HG02588 (cell line): ENCODE measurements at regions not wholly inside any gene's neighbourhood (a gene's known extent, or its start where the extent isn't known, plus 50 kb on each side); places are given as distances from the start of the nearest gene placed in this dataset.
A peak's percentile ranks its signal among the peaks of the same experiment; 100 is the strongest.

Source experiments
- ATAC-seq: cut with Tn5 transposase; IDR thresholded peaks from one replicate; pipeline ENCODE4 v1.9.1; 2021; ENCODE audit warnings: mild to moderate bottlenecking, moderate library complexity; ENCODE audit not compliant: unreplicated experiment

DNA sequence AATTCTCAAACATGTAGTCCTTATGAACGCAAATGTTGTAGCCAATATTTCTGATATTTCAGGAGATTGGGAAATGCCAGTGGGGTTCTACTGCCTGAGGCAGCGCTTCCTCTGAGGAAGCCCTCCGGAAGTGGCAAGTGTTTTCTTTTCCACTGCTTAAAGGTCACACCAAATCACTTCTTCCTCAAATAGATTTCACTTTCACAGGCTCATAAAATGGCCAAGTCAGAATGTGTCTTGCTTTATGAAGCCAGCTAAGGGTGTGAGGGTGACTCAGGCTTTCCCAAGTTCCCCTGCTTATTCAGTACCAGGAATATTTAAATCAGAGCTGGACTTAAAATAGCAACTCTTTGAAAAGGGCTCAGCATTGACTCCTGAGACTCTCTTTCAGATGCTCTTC is 514.2 kb upstream of the DIPK2B start:
- no peak for ATAC-seq

GRCh38 chrX:45712067-45712466 is 511.4 kb upstream of the DIPK2B start:
- no peak for ATAC-seq

GRCh38 chrX:45711231-45711630 is 510.6 kb upstream of the DIPK2B start:
- no peak for ATAC-seq

GRCh38 chrX:45710081-45710801 is 509.6 kb upstream of the DIPK2B start:
- peak; percentile 79 for ATAC-seq

DNA sequence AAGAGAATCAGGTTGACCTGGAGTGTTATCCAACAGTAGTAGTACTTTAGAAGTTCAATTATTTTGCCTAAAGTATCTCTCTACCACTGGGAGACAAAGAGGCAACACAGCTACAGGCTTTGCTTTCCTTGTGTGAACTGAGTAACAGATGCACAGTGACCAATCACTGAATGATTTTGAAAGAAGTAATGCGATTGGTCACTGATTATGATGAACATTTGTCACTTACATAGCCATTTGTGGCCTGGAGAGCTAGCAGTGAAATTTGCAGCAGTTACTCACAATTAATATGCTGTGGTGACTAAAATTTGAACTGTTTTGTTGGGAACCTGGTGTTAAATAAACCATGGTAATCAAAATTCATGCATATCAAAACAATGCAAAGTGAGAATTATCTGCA is 508.7 kb upstream of the DIPK2B start:
- ATAC-seq = no peak

DNA sequence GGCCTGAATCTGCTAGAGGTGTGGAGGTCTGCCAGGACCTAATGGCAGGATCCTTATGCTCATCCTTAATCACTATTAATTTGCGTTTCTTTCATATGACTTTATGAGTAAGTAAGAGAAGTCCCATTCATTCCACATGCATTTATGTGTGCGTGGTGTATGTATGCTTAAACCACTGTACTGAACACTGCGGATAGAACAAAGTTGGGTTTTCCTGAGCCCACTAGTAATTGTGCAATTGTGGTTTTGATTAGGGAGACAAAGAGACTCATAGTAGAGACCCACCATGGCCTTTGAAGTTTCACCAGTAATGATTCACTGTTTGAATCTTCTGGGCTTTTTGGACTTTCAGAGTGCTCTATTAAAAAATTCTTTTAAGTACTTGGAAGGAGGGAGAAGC is 498.5 kb upstream of the DIPK2B start:
- no peak for ATAC-seq

GRCh38 chrX:45697591-45697990 is 496.9 kb upstream of the DIPK2B start:
- ATAC-seq = no peak

GRCh38 chrX:45696736-45697135 is 496.1 kb upstream of the DIPK2B start:
- ATAC-seq = no peak

- no peak for ATAC-seq
Observed at GRCh38 chrX:45689971-45690370, 489.3 kb upstream of the DIPK2B start.

GRCh38 chrX:45683914-45684313 is 483.2 kb upstream of the DIPK2B start:
- ATAC-seq = no peak

GRCh38 chrX:45681891-45682290 is 481.2 kb upstream of the DIPK2B start:
- no peak for ATAC-seq

DNA sequence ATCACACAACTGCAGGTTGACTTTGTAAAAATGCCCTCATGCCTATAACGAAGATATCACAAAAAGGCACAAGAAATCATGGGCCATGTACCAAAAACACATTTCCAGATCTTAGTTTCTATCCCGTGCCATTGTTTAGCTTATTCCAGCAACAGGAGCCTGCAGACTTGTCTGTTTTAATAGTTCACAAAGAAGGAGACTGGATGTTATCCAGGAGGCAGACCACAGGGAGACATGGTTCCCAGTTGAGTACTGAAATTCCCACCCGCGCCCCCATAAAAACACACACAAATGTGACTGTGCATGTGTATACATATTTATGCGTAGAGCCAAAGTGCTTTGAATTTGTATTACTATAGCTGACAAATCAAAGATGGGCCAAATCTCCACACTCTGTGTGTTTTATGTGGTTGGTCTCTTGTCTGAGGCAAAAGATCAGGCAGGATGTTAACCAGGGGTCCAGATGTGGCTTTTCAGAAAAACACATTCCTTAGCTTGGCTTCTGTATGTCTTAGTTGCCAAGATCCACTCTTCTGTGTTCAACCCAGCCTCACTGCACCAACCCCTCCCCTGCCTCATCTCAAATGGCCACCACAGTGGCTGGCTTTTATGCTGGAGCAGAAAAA is 469.2 kb upstream of the DIPK2B start:
- ATAC-seq = no peak

DNA sequence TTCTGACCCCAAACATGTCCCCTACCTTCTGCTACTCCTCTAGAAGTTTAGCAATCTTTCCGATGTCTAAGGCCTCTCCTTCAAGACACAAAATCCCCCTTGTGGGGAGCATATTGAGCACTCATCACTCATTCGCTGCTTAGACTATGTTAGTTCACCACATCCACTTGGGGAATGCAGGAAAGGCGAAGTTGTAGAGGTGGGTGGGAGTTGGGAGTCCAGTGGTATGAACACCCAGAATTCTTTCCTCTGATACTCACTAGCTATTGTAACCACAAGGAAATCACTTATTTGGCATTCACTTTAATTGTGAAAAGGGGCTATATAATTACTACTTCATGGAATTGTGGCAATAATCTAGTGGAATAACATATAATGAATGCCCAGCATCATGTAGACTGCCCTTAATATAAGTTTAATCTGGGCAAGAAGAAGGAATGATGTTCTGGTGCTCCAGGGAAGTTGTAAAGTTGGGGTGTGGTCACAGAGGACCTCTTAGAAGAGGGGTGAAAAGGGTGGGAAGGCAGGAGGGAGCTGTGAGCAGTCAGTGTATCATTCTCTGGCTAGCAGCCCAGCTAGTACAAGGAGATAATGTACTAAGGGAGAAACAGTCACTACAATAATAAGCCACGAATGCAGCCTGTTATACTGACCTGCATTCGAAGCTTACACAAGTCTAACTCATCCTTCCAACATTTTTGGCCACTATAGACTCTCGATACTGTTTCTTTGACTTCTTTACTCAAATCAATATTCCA is 468.2 kb upstream of the DIPK2B start:
- ATAC-seq = no peak

GRCh38 chrX:45667666-45668065 is 467.0 kb upstream of the DIPK2B start:
- ATAC-seq = no peak

- no peak for ATAC-seq
Observed at GRCh38 chrX:45664727-45665290, 464.1 kb upstream of the DIPK2B start.

DNA sequence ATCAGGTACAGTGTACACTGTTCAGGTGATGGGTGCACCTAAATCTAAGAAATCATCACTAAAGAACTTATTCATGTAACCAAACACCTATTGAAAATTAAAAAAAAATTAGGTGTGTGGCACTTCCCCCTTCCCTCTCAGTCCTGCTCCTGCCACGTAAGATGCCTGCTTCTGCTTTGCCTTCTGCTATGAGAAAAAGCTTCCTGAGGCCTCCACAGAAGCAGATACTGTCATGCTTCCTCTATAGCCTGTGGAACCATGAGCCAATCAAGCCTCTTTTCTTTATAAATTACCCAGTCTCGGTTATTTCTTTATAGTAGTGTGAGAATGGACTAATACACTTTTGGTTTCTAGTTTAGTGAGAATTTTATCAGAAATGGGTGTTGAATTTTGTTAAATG is 459.8 kb upstream of the DIPK2B start:
- no peak for ATAC-seq

DNA sequence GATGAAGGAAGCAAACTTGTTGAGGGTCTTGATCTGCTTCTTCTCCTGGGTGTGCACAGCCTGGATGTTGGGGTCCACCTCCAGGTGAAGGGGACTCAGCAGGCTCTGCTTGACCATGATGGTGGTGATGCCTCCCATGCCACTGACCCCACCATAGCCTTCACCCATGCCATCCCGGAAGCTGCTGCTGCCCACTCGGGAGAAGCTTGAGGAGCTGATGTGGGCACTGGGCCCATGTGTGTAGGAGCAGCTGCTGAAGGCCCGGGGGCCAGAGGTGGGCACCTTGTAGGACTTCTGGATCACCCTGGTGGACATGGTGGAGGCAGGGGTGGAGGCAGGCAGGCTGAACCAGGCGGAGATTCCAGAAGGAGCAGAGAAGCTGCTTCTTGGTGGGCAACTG is 432.7 kb upstream of the DIPK2B start:
- no peak for ATAC-seq

DNA sequence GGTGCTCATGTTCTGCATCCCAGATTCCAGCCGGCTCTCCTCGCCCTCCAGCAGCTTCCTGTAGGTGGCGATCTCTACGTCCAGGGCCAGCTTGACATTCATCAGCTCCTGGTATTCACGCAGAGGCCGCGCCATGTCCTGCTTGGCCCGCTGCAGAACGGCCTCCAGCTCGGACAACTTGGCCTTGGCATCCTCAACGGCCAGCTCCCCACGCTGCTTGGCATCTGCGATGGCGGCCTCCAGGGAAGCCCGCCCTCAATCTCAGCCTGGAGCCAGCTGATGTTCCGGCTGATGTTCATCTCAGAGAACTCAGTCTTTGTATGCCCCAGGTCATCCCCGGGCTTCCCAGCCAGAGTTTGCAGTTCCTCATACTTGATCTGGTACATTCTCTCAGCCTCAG is 431.8 kb upstream of the DIPK2B start:
- no peak for ATAC-seq

GRCh38 chrX:45630078-45630477 is 429.4 kb upstream of the DIPK2B start:
- no peak for ATAC-seq

DNA sequence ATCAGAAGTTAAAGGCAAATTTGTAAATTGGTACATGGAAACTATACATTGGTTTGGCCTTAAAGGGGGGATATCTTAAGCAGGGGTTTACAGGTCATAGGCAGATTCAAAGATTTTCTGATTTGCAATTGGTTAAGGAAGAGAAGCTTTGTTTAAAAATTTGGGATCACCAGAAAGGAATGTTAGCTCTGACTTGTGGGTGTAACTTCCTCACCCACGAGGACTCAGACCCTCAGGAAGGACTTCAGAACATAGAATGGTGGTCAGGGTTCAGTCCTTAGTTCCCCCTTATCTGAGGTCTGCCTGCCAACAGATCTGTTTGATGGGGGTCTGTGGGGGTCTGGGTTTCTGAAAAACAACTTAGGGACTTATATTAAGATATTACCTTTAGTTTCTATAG is 427.4 kb upstream of the DIPK2B start:
- no peak for ATAC-seq

DNA sequence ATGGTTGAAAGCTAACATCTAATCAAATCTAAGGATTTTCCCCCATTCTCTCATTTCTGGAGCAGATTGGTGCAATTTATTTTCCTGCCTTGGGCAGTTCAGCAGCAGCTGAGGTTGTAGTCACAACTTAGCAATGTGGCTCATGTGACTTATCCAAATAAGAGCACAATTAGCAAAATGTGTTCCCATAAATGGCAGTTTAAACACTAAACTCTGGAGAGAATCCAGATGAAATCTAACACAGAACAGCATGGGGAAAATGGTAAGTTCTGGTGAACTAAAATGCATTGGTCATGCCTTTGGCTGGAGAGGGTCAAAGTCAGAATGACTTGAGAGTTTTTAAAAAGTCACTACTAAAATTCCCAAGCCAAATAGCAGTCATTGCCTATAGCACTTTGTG is 422.6 kb upstream of the DIPK2B start:
- ATAC-seq = no peak

GRCh38 chrX:45622538-45622937 is 421.9 kb upstream of the DIPK2B start:
- ATAC-seq = no peak
